NCI-H1436 (cell line): ENCODE measurements at regions not wholly inside any gene's neighbourhood (a gene's known extent, or its start where the extent isn't known, plus 50 kb on each side); places are given as distances from the start of the nearest gene placed in this dataset.

ENCODE experiments used
- DNase-seq: peaks from one replicate; lab custom pipeline; 2025; lab: John Stamatoyannopoulos, UW

DNA sequence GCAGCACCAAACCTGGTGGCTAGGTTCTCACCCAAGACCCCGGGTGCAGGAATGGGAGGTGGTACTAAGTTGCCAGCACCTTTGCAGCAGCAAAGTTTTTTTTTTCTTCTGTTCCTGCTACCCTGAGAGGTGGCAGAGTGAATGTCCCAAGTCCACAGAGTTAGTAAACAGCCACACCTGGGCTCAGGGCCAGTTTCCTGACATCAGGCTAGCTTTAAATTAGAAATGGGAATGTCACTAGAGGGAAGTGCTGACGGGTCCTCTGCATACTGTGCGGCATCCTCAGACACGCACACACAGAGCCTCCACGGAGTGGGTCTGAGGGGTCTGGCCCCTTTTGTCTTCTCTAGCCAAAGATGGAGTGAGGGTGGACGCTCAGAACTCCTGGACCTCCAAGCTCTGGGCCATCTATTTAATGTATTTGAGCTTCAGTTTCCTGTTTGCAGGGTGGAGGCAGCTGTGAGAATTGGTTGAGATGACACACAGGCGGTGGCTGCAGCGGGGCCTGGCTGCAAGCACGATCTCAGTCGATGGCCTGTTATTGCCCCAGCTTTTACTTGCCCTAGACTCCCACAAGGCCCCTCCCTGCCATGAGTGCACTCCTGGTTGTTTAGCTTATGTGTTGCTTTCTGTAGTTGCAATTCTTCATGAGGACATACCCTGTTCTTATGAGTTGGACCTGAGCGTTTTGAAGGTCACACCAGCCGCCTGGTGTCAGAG lies 751.4 kb upstream of the HS6ST1 start:
- no peak for DNase-seq

DNA sequence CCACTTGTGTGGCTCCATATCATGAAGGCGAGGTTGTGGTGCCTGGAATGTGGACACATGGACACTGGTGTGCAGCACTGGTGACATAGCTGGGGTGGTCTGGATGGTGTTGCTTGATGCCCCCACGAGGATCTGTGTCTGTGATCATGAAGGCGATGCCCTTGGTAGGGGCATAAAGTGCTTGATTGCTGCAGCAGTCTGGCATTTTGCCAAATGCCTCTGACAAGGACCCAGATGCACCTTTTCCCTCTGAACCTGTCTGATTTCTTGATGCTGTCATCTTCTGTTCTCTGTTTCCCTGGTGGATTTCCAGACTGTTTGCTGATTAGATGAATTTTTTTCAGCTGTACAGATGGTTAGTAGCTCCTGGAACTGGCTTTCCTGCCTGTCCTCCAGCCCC lies 752.0 kb upstream of the HS6ST1 start:
- no peak for DNase-seq

DNA sequence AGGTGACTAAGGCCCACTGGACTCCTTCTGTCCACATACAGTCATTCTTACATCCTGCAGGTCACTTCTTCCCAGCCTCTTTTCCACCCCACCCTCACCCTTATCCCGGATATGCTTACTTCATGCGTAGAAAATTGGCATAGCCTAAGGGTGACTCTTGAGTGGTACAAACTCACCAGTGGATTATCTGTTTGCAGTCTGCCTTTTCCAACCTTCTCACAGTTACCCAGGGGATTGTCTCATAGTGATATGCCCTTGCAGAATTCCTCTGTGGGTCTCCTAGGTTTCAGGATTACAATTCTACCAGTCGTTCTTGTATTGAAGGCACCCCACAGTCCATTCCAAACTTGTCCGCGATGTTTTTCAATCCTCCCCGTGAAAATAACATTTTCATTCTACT lies 752.9 kb upstream of the HS6ST1 start:
- no peak for DNase-seq

DNA sequence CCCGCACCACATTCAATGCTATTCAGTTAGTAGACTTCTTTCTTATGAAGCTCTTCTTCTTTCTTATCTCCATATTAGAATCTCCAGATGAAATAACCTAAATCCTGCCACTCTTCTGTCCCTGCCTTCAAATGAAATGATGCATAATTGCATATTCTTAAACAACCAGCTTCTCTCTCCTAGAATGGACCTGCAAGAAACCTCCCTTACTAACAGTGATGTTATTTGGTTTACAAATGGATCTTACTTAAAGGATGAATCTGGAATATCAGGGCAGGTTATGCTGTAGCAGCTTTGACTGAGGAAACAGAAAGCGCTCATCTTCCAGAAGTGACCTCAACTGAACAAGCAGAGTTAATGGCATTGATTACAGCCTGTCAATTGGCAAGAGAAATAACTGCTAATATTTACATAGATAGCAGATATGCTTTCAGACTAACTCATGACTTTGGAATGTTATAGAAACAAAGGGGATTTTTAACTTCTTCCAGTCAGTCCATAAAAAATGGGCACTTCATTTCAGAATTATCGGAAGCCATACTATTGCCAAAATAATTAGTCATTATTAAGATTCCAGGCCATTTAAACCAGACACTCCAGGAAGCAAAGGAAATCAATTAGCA lies 755.7 kb upstream of the HS6ST1 start:
- no peak for DNase-seq

DNA sequence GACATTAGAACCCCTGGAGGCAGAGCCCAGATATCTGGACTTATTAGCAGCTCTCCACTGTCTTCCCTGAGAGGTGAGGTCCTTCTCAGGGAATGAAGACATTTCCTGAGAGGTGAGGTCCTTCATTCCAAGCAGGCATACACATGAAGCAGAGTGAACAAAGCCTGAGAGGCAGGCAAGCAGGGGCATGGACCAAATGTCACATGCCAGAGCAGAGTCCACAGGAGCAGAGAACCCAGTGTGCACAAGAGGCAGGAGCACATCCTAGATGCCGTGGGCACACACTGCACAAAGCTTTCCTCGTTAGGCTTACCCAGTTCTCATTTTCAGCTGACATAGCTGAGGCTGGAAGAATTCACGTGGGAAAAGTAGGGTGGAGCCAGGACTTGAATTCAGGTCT lies 759.9 kb upstream of the HS6ST1 start:
- DNase-seq, result no peak

DNA sequence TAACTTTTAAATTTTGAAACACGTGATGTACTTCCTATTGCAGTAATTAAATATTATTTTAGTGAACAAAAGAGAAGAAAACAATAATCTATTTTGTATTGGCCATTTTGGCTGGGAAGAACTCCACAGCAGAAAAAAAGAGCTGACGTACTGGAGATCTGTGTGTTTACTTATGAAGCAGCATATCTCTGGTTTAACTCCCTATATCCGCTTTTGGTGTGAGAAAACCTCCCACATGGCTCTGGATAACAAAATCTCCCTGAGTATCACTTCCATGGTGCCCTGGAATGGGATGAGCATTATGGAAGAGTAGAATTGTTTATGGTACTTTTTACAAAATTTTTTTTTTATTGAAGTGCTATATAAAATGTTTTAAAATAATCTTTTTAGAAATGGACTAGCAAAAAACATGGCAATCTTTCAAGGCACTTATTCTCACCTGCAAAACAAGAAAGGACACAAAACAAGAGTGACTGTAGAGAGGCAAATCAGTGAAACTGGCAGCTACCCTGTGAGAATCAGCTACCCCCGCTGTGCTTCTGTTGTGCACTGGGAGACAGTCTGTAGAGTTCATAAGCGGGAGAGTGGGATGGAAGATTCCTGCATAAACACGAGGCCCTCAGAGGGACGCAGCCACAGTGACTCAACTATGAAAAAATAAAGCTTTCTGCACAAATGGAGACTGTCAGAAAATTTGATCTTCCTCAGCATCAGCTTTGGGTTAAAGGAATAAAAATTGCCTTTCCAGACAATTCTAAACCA lies 762.2 kb upstream of the HS6ST1 start:
- no peak for DNase-seq

DNA sequence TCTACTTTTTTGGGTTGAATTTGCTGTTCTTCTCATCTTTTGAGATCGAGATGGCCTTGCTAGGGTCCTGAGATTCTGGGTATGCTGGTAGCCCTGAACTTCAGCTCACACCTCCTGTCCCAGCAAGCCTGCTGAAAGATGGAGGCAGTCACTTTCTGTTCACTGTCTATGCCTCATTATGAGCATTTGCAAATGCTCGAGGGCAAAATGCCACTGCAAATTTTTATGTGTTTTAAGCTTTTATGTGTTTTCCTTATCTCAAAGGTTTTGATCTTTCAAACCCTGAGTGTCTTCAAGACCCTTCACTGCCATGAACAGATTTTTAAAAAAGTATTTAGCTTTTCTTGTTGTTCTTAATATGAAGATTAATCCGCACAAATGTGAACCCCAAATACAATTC lies 766.7 kb upstream of the HS6ST1 start:
- DNase-seq, result no peak

DNA sequence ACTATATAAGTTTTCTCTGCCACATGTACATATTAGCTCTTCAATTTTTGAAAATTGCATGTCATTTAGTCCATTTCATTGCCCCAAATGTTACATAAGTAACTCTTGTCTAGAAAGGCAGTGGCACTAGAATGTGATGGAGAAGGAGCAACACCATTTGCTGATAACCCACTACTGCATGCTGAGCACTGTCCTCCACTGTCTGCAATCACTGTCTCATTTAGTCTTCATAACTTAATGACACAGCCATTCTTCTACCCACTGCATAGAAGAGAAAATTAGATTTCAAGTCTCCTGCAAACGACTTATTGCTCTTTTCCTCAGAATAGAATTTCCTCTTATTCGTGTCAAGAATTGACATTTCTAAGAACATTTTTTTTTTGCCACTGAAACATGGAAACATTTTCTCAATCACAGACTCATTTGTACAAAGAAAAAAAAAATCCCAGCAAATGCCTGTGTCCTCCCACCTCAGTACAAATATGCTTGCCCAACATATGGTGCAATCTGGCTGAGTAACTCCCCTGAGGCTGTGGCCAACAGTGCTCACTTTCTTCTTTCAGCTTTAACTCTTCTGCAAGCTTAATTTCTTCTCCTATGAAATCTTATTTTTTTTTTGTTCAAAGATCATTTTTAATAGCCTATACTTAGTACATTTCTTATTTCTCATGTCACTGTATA lies 768.6 kb upstream of the HS6ST1 start:
- DNase-seq, result no peak

DNA sequence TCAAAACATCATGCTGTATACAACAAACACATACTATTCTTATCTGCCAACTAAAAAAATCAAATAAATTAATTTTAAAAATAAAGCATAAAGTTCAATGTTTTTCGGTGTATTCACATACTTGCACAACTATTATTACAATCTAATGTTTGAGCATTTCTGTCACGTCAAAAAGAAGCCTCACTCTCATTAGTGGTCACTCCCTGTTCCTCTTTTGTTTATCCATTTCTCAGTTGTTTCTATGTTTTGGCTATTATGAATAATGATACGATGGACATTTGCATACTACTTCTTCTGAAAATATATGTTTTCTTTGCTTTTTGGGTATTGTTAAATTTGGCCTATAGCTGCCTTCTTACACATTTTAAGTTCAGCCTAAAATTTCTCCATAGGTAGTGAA lies 773.0 kb upstream of the HS6ST1 start:
- DNase-seq, result no peak

DNA sequence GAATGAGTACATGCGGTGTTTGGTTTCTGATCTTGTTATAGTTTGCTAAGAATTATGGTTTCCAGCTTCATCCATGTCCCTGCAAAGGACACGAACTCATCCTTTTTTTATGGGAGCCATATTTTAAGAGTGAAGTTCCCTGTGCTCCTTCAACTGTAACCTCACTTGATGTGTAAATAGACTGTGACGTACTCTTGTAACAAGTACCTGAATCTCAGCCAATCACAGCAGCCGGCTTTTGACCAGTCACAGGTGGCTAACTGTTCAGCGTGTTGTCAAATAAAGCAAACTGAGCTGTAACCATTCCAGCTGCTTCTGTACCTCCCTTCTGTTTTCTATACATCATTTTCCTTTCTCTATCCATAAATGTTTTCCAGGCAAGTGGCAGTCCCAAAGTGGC lies 774.3 kb upstream of the HS6ST1 start:
- no peak for DNase-seq

DNA sequence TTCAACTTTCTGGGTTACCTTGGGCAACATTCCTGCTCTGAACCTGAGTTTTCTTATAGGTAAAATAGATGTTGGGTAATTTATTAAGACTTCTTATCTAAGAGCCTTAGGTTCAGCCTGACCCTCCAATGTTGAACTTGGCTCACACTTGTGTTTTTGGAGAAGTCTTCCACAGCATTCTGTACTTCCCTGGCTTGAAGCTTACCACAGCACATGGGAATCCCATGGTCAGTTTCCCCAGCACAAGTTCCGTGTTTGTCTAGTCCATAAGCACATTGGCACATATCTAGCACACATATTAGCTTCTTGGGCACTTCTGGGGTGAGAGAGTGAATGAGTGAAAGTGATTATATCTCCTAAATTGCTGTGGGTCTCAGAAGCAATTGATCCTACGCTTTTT lies 782.5 kb upstream of the HS6ST1 start:
- no peak for DNase-seq

DNA sequence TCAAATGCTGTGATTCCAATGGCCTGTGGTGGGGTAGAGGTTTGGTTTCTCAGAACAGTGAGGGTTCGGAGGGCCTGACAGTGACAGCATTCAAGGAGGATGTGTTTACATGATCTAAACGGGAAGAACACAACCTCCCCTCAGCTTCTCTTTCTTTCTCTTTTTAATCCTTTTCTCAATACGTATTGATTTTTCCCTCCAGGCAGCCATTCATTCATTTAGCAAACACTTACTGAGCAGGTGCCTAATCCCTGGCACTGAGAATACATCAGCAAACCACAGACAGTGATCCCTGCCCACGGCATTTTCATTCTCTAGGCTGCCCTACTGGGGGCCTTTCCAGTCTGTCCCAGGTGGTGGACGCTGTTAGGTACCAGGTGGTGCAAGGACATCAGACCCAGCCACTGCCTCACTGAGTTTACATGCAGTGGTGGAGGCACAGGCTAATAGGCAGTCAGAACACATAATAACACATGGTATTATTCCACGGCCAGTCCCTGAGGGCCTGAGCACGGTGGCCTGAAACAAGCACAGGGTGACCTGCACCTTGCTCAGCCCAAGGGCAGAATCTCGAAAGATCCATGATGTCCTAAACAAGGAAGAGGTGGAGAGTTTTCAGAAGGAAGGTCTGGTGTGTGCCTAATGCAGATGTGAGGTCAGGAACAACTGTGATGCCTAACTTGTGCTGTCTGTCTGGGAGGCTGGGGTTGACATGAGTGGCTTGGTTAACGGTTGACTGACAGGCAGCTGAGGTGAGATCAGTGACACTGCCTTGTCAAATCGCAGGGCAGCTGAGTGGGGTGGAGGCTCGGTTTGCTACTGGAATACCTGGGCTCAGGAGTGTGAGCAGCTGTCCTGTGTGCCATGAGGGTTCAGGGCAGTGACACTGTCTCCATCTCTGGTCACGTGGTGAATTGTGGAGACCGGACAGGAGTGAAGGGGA lies 785.5 kb upstream of the HS6ST1 start:
- DNase-seq, result no peak

DNA sequence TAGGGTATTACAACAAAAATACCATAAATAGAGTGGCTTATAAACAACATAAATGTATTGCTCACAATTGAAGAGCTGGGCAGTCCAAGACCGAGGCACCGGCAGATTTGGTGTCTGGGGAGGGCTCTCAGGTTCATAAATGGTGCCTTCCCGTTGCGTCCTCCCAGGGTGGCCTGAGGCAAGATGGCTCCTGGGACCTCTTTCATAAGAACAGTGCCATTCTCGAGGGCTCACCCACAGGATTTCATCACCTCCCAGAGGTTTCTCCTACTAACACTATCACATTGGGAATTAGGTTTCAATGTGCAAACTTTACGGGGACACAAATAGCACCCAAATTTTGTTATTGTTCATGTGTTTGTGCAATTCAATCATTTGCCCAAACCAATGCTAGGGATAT lies 793.5 kb upstream of the HS6ST1 start:
- DNase-seq, result no peak

DNA sequence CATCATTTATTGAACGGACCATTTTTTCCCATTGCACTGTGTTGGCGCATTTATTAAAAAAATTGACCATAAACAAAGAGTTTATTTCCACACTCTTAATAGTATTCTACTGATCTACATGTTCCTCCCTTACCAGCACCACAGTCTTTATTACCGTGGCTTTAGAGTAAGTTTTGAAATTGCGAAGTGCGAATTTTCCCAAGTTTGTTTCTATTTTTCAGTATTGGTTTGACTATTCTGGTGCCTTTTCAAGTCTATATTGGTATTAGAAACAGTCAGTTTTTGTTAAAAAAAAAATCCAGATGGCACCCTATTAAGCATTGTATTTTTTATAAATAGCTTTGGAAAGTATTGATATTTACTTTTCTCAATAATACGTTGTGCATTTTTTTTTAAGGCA lies 795.1 kb upstream of the HS6ST1 start:
- DNase-seq, result no peak

DNA sequence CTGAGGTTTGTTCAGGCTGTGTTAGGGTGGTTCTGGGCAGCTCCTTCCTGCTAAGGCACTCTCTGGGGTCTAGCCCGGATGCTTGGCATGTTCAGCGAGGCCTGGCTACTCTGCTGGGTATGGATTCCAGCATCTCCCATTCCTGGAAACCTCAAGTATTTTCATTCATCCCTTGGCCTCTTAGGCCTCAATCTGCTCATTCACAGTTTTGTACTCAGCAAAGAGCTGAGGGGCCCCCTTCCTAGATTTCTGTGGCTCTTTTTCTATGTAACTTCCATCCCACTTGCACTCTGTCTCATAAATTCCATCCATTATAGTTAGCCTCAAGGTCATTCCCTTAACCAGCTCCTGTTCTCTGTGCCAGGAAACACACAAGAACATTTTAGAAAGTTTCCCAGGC lies 798.8 kb upstream of the HS6ST1 start:
- DNase-seq, result no peak

DNA sequence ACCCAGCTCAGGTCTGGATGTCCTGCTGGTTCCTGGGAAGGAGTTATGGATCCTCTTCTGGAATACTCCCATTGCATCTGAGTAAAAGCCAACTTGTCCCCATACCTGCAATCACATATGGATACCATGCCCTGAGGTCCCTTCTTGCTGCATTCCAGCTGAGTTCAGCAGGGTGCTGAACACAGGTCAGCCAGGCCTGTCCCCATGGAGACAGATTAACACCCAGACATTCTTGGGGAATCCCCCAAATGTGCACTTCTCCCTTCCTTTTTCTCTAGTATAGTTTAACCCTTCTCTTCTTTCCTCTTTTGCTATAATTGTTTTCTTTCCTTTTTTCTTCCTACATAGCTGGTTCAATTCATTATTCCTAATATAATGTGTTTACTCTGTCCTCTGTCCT lies 799.6 kb upstream of the HS6ST1 start:
- no peak for DNase-seq

DNA sequence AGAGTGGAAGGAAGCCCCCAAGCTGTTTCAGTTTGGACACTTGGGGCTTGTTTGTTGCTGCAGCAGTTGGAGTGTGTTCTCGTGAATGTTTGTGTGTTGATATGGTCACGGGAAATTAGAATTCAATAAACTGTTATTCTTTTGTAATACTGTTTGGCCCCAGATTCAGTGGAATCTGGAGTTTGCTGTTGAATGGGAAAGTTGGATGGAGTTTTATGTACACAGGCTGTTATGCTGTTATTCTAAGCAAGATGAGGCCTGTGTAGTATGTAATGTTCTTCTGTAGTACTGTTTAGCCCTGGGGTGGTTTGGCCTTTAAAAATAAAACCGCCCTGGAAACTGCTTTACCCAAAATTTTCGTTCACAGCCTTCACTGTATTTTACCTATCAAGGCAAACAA lies 810.4 kb upstream of the HS6ST1 start:
- no peak for DNase-seq

DNA sequence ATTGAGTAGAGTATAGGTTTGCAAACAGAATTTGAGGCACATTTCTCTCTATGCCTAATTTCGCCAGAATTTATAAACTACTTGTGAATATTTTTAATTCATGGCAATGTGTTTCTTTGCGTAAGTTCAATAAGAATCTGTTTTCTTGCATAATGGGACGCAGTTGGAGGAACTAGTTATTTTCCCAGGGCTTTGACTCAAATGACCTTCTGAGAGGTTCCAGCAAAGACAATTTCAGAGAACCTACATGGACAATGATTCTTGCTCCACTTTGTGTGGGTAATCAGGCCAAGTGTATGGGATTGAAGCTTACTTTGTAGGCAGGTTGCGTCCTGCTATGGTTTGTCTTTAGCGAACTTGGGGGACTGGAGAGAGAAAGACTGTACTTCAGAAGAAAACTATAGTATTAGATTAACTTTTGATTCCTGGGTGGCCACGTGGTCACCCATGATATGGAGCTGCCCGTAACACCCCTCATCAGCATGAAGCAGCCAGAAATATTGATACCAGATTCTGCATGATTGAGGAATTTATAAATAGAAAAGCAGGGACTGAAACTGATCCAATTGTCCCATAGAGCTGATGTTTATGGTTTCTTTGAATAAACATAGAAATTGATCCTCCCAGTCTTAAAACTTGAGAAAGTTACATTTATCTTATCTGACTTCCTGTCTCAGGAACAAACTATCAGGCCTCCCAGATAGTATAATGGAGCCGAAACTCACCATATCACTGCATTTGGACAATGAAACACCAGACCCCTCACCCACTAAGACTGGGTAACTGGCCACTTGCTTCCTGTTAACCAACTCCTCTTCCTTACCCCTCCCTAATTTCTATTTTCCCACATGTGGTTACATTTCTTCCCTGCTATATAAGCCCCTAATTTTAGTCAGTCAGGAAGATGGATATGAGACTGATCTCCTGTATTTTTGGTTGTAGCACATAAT lies 815.3 kb upstream of the HS6ST1 start:
- no peak for DNase-seq

DNA sequence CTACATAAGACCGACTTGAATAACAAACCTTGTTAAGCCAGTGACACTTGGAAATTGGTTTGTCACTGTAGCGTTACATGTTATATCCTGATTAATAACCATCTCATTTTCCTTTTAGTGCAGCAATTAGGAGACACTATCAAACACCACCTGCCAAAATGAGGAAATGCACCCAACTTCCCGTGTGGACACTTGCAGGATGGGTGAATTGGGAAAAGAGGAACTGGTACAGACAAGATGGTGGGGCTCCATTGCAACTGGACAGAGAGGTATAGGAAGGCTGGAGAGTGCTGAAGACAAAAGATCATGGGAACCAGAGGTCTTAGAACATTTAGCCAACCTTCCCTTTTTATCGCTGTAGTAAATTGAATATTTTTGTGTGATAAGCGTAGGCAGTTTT lies 816.3 kb upstream of the HS6ST1 start:
- DNase-seq, result no peak

DNA sequence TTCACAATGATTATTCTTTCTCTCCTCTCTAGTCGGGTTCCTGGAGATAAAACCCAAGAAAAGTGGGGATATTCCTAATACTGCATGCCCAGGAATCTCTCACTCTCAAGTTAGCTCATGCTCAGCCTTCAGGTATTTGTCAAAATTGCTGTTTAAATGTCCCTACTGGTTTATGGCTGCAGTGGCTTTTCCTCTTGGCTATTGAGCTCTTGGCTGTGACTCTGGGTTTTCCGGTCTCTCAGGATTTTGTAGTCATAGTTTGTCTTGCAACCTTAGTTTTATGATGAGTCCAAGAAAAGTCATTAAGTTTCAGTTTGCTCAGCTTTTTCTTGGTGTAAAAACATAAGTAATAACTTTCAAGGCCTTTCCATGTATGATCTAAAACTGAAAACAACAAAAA lies 820.7 kb upstream of the HS6ST1 start:
- DNase-seq, result no peak

DNA sequence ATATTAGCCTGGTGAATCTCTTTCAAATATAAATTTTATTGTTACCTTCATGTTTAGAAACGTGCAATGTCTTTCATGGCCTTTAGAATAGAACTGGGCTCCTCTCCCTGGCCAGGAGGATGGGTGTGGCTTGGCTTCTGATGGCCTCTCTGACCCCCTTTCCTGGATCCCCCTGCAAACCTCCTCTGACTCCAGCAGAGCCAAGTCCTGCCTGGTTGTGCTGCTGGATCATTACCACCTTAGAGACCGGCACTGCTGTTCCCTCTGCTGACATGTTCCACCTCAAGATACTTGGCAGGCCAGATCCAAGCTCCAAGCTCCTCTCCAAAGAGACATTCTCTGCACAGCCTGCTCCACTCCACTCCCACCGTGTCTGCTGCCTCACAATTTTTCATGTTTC lies 823.8 kb upstream of the HS6ST1 start:
- no peak for DNase-seq
